ENCODE measurements at regions not wholly inside any gene's neighbourhood (a gene's known extent, or its start where the extent isn't known, plus 50 kb on each side); places are given as distances from the start of the nearest gene placed in this dataset.

GRCh38 chr15:72979791-72980190 lies 72.5 kb upstream of the NEO1 start:
- DNase-seq: no peak
- no peak for TF ChIP-seq CTCF (IDR thresholded peaks at IDR 0.05)
- no peak for TF ChIP-seq EZH2 (IDR thresholded peaks at IDR 0.05; ENCODE audit: borderline replicate concordance, insufficient read depth, low read depth, low read length, poor library complexity, severe bottlenecking)
- Histone ChIP-seq H3K36me3 (replicated peaks in 1 of 2; ENCODE audit: control extremely low read depth in 1 of 2, control insufficient read depth in 1 of 2, extremely low read depth in 1 of 2, insufficient read depth in 2 of 2, low read length in 1 of 2) (no peaks in the 10 kb centered on the region), H3K4me3 (ENCODE audit: control extremely low read depth in 1 of 5, extremely low read depth in 1 of 5, insufficient read depth in 1 of 5, low read depth in 2 of 5, low read length in 4 of 5) (no peak overlapping the region), H2AFZ (ENCODE audit: insufficient read depth, low read depth, low read length, poor library complexity, severe bottlenecking) (no peak overlapping the region), H3K4me1 (ENCODE audit: control insufficient read depth in 2 of 2, insufficient read depth in 2 of 2, low read length in 2 of 2) (no peaks in the 10 kb centered on the region), H3K79me2 (ENCODE audit: control insufficient read depth, insufficient read depth, low read length) (no peaks in the 10 kb centered on the region), H3K9ac (ENCODE audit: low read length) (no peak overlapping the region), H3K4me2 (replicated peaks; ENCODE audit: low read depth, low read length, poor library complexity, severe bottlenecking) (no peak overlapping the region), H4K20me1 (ENCODE audit: control insufficient read depth, insufficient read depth, low read length, poor library complexity, severe bottlenecking) (no peaks in the 10 kb centered on the region), H3K27me3 (replicated peaks in 1 of 4; ENCODE audit: control extremely low read depth in 1 of 4, control insufficient read depth in 3 of 4, insufficient read depth in 4 of 4, low read length in 3 of 4) (peaks cover 0 to 12% (median 3%) of the 10 kb centered on the region in 4 experiments), H3K27ac (ENCODE audit: low read length in 2 of 2) (no peak overlapping the region), H3K9me3 (ENCODE audit: control extremely low read depth in 1 of 3, control insufficient read depth in 2 of 3, insufficient read depth in 1 of 3, low read length in 2 of 3) (no peaks in the 10 kb centered on the region)
- ATAC-seq (ENCODE audit: low read depth): no peak
- POLR2A ChIA-PET: no interaction called here
- WGBS (ENCODE audit: insufficient coverage): 100% methylated on average over 1 of the region's 5 CpGs
- H3K27ac Mint-ChIP-seq: no peak overlapping the region
- H3K4me3 Mint-ChIP-seq: no peak overlapping the region
- no peaks in the 10 kb centered on the region for H3K4me1 Mint-ChIP-seq
- CTCF ChIA-PET: no interaction called here
- H3K27me3 Mint-ChIP-seq: peaks cover 54% of the 10 kb centered on the region
- intact Hi-C loops (cut with micrococcal nuclease): no loop called here
- no peaks in the 10 kb centered on the region for H3K9me3 Mint-ChIP-seq (ENCODE audit: insufficient read depth)

- Histone ChIP-seq H3K27me3 (replicated peaks in 1 of 4; ENCODE audit: control extremely low read depth in 1 of 4, control insufficient read depth in 3 of 4, insufficient read depth in 4 of 4, low read length in 3 of 4) (peaks cover 0 to 12% (median 3%) of the 10 kb centered on the region in 4 experiments), H3K9me3 (ENCODE audit: control extremely low read depth in 1 of 3, control insufficient read depth in 2 of 3, insufficient read depth in 1 of 3, low read length in 2 of 3) (no peaks in the 10 kb centered on the region), H3K4me1 (ENCODE audit: control insufficient read depth in 2 of 2, insufficient read depth in 2 of 2, low read length in 2 of 2) (no peaks in the 10 kb centered on the region), H3K4me2 (replicated peaks; ENCODE audit: low read depth, low read length, poor library complexity, severe bottlenecking) (no peak overlapping the region), H2AFZ (ENCODE audit: insufficient read depth, low read depth, low read length, poor library complexity, severe bottlenecking) (no peak overlapping the region), H3K27ac (ENCODE audit: low read length in 2 of 2) (no peak overlapping the region), H3K4me3 (ENCODE audit: control extremely low read depth in 1 of 5, extremely low read depth in 1 of 5, insufficient read depth in 1 of 5, low read depth in 2 of 5, low read length in 4 of 5) (no peak overlapping the region), H3K79me2 (ENCODE audit: control insufficient read depth, insufficient read depth, low read length) (no peaks in the 10 kb centered on the region), H3K9ac (ENCODE audit: low read length) (no peak overlapping the region), H3K36me3 (replicated peaks in 1 of 2; ENCODE audit: control extremely low read depth in 1 of 2, control insufficient read depth in 1 of 2, extremely low read depth in 1 of 2, insufficient read depth in 2 of 2, low read length in 1 of 2) (no peaks in the 10 kb centered on the region), H4K20me1 (ENCODE audit: control insufficient read depth, insufficient read depth, low read length, poor library complexity, severe bottlenecking) (no peaks in the 10 kb centered on the region)
- no CpG with 5 or more reads among the region's 5 CpGs for WGBS (ENCODE audit: insufficient coverage)
- H3K9me3 Mint-ChIP-seq (ENCODE audit: insufficient read depth): no peaks in the 10 kb centered on the region
- ChIA-PET CTCF (no interaction called here), POLR2A (no interaction called here)
- H3K27me3 Mint-ChIP-seq: peaks cover 51% of the 10 kb centered on the region
- no peaks in the 10 kb centered on the region for H3K4me1 Mint-ChIP-seq
- no peak overlapping the region for H3K27ac Mint-ChIP-seq
- no peak overlapping the region for H3K4me3 Mint-ChIP-seq
- no peak for DNase-seq
- TF ChIP-seq CTCF (IDR thresholded peaks at IDR 0.05): no peak
- no peak for TF ChIP-seq EZH2 (IDR thresholded peaks at IDR 0.05; ENCODE audit: borderline replicate concordance, insufficient read depth, low read depth, low read length, poor library complexity, severe bottlenecking)
- ATAC-seq (ENCODE audit: low read depth): no peak
- intact Hi-C loops (cut with micrococcal nuclease): no loop called here
Observed at GRCh38 chr15:72979308-72979707, 73.0 kb upstream of the NEO1 start.

All from B cell (primary cell).